HG02840 (cell line): ENCODE measurements at regions not wholly inside any gene's neighbourhood (a gene's known extent, or its start where the extent isn't known, plus 50 kb on each side); places are given as distances from the start of the nearest gene placed in this dataset.

Source experiments
- ATAC-seq: cut with Tn5 transposase; IDR thresholded peaks from one replicate; pipeline ENCODE4 v1.9.1; 2021; ENCODE audit warnings: mild to moderate bottlenecking, moderate library complexity, moderate number of reproducible peaks; ENCODE audit not compliant: unreplicated experiment, low FRiP score

- ATAC-seq, result no peak
These were observed 368.4 kb downstream of the EN1 start for GRCh38 chr2:118479020-118479419.

- no peak for ATAC-seq
These were observed 370.2 kb downstream of the EN1 start for GRCh38 chr2:118477111-118477862.

- ATAC-seq, result no peak
These were observed 371.7 kb downstream of the EN1 start for GRCh38 chr2:118475622-118476205.

DNA sequence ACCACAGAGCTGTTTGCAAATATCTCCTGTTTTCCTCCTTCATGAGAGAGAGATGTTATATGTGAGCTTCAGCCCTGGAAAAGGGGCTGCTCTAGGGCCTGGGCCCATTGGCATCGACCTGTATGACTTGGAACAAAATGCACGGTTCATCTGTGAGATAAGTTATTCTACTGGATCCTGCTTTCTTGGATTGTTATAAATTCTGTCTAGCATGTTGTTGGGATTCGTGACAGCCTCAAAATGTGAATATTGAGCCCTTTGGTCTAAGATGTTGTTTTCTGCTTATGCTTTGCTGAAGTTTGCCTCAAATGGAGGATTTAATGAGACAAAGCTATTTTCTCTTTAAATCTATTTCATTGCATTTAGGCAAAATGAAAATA is 372.9 kb downstream of the EN1 start:
- no peak for ATAC-seq

DNA sequence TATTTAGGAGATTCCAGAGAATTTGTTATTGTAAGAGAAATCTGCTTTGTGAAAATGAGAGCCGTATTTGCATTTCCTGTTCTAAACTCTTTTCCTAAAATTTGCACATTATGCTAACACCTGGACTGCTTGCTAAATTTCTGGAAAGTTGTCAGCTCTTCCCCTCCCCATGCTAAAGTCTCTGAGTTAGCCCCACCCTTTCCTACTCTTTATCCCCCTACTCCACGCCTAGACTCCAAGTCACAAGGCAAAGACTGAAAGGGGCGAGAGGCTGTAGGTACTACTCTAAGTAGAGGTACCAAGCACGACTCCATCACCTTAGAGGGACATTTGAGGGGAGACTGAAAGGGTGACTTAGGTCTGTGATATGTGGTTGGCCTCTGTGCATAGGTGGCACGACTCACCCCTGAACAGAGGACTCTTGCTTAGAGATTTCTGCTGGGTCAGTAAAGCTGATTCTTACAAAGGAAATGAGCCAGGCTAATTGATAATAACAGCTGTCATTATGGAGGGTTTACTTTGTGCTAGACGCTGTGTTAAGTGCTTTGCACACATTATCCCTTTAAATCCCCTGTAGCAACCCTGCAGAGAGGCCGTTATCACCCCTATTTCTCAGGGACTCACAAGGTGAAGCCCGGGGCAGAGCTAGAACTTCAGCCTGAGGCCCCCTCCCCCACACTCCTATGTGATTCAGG is 373.5 kb downstream of the EN1 start:
- no peak for ATAC-seq

GRCh38 chr2:118473241-118473640 is 374.2 kb downstream of the EN1 start:
- ATAC-seq, result no peak

DNA sequence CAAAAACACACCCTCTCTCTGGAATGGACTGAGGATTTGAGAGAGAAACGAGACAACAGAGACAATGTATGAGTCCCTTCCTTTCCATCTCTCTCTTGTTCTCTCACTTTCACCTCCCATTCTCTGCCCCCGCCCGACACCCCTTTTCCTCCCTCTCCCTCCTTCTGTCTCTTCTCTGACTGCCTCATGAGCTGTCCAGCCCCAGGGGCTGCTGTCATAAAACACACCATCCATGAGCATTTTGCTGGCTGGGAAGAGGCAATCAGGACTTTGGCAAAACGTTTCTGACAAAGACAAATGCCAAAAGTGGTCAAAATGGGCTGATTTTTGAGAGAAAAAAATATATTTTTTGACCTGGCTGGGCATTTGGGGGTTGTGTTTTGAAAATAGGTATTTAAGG is 377.2 kb downstream of the EN1 start:
- no peak for ATAC-seq

- ATAC-seq, result no peak
These were observed 378.3 kb downstream of the EN1 start for GRCh38 chr2:118469103-118469502.

DNA sequence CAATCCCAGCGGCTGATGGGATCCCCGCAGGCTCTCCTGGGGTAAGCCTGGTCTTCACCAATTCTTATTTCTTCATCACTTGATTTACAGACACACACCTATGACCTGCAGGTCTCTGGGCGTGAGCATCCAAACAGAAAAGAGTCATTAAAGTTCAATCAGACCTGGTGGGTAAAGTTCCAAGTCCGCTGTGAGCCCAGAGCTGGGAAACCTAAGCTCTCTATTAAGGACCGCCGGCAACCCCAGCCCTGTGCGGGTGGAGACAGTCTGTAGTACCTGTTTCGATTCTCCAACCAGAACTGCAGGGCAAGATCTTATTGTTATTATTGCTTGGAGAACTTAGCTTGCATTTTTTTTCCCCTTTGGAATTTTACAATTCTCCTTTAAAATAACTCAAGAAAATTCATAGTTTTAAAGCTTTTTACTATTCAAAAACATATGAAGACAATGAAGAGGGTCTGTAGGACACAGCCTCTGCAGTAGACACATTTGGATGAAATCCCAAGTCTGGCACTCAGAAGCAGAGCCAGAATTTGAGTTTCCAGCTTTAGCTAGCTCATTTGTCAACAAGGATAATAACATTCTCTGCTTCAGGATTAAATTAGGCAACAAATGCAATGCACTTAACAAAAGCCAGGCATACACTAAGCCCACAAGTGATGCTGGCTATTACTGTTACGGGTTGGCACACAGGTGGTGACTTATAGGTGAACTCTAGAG is 376.4 kb downstream of the INSIG2 start:
- no peak for ATAC-seq

DNA sequence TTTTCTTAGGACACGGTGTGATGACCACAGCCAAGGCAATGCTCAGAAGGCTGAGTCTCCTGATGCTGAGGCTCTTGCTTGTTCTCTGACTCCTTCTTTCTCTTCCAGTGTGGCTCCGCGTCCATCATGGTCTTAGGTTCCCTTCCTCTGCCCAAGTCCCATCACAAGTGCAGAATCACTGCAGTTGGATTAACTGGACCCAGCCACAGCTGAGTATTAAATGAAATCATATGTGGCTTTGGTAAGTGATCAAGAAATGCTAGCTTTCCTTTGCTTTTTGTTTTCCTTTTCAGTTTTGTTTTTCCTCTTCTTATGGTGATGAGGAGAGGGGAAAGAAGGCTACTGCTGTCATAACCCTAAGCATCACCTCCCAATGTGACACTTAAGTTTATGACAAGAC is 375.8 kb downstream of the INSIG2 start:
- no peak for ATAC-seq

DNA sequence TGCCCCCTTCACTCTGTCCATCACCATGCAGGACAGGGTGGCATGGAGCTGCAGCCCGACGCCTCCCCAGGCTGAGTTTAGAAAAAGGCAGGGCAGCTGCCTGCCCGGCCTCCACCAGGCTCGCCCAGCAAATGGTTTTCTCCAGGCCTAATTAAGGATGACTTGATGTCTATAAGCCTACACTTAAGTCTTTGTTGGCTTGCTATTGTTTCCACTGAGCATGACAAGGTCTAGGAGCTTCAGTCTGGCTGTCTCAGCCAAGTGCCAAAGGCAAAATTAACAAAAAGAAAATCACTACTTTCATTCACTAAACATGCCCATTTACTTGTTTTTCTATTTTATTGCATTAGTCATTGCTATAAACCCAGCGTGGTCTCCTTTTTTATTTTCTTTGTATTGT is 372.2 kb downstream of the INSIG2 start:
- no peak for ATAC-seq

DNA sequence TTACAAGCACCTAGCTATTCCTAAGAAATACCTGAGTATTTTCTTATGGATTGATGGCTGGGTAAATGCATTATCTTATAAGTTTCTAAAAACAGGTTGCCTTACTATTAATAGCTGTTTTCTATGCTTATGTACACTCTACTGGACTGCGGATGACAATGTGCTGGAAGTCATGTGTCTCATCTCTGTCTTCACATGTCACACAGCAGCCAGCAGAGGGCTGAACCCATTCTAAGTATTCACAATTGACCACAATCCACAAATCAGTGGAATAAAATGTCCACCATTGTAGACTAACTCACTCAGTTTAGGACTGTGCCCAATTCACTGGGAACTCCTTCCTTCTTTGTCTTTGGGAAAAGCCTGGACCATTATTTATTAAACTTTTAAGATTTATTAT is 371.2 kb downstream of the INSIG2 start:
- no peak for ATAC-seq

DNA sequence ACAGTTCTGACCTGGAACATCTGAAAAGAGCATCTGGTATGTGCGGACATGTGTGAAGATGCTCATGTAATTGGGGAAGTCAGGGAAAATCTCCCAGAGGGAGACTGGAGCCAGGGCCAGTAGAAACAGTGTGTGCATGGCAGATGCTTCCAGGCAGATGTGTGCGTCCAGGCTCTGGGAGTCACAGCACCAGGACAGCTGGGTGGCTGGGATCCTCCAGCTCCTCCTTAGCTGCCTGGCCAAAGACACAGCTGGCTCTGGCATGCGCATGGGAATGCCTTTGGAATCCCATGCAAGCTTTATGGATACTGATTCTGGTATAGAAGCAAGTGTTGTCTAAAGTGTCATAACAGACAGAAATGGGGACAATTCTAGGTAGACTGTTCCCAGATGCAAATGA is 369.7 kb downstream of the INSIG2 start:
- no peak for ATAC-seq

GRCh38 chr2:118449401-118449800 is 361.1 kb downstream of the INSIG2 start:
- no peak for ATAC-seq

DNA sequence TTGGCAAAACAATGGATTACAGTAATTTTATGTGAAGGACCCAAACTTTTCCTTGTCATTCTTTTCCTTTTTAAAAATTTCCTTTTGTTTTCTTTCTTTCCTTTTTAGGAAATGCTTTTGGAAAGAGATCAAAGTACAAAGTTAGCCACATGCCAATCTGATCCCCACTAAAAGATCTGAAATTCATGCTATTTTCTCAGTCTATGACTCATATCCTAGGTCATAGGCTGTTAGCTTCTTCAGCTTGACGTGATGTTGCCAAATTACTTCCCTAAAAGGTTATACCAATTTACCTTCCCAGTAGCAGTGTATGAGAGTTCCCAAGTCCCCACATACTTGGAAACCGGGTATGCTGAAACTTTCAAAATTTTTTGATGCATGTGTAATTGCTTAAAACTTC is 355.3 kb downstream of the INSIG2 start:
- no peak for ATAC-seq

DNA sequence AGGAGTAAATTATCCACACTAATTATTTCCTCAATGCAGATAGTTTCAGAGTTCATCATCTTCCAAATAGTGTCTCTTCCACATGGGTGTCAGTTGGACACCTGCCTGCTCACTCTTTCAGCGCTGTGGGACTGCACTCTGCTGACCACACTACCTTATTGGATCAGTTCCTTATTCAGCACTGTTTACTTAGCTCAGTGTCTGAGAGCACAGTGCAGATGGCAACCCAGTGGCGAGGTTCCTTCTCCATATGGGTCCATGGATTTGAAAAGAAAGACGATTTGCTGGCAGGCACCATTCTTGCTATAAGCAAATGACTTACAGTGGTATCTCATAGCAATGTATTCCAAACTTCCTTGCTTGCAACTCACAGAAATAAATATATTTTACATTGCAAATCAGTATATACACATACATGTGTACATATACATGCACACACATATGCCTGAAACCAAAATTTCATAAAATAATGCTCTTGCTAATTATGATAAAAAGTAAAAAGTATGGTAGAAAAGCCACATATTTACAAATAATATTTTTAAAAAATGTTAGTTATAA is 354.8 kb downstream of the INSIG2 start:
- no peak for ATAC-seq

DNA sequence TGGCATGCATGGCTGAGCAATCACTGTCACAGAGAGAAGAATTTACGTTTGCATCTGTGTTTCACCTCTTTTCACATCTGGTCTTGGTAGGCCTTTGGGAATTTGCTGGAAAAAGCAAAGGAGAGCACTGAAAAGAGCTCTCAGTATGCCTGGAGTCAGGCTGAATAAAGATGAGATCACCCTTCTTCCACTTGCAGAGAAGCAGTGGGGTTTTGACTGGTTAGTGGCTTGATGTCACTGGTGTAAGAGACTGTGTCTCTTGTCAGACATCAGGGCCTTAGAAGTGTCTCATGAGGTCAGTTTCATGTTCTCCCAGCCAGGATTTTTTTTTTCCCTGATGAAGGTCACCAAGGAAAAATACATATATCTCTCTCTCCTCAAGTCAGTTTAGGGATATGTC is 353.8 kb downstream of the INSIG2 start:
- ATAC-seq, result no peak

GRCh38 chr2:118440404-118441098 is 352.3 kb downstream of the INSIG2 start:
- no peak for ATAC-seq

- no peak for ATAC-seq
These were observed 349.2 kb downstream of the INSIG2 start for GRCh38 chr2:118437501-118437900.

GRCh38 chr2:118431997-118432396 is 343.7 kb downstream of the INSIG2 start:
- ATAC-seq, result no peak
